ENCODE measurements at regions not wholly inside any gene's neighbourhood (a gene's known extent, or its start where the extent isn't known, plus 50 kb on each side); places are given as distances from the start of the nearest gene placed in this dataset.

- no peaks in the 10 kb centered on the region for H3K9me3 ChIP-seq
- H3K27ac ChIP-seq, result peak overlapping the region in 1 of 4 donors; percentile 39
- no peaks in the 10 kb centered on the region for H3K27me3 ChIP-seq
- no peak for TF ChIP-seq POLR2AphosphoS5 (IDR thresholded peaks at IDR 0.05)
- no peak for TF ChIP-seq POLR2A (IDR thresholded peaks at IDR 0.05)
- no peak for TF ChIP-seq CTCF (IDR thresholded peaks at IDR 0.05)
- no peak for TF ChIP-seq EP300 (IDR thresholded peaks at IDR 0.05)
- ATAC-seq, result no peak
- WGBS, 2 donors (ENCODE audit: low coverage in 1 of 2), result 28 to 29% methylated on average over 4 of the region's 4 CpGs
- H3K4me3 ChIP-seq, result no peak overlapping the region
- no peaks in the 10 kb centered on the region for H3K4me1 ChIP-seq
- no peaks in the 10 kb centered on the region for H3K36me3 ChIP-seq
Measured at GRCh38 chr21:14762734-14763694, 216.9 kb upstream of the SAMSN1 start.

GRCh38 chr21:14762327-14762726 lies 216.2 kb upstream of the SAMSN1 start:
- 67 to 75% methylated on average over 1 of the region's 1 CpG for WGBS, 2 donors (ENCODE audit: low coverage in 1 of 2)
- TF ChIP-seq CTCF (IDR thresholded peaks at IDR 0.05), result no peak
- H3K27me3 ChIP-seq, result no peaks in the 10 kb centered on the region
- H3K4me1 ChIP-seq, result no peaks in the 10 kb centered on the region
- no peak for ATAC-seq
- no peak overlapping the region for H3K4me3 ChIP-seq
- no peaks in the 10 kb centered on the region for H3K36me3 ChIP-seq
- H3K27ac ChIP-seq, result peak overlapping the region in 1 of 4 donors; percentile 39
- H3K9me3 ChIP-seq, result no peaks in the 10 kb centered on the region

GRCh38 chr21:14759285-14759684 lies 213.2 kb upstream of the SAMSN1 start:
- no peaks in the 10 kb centered on the region for H3K4me1 ChIP-seq

GRCh38 chr21:14758849-14759248 lies 212.7 kb upstream of the SAMSN1 start:
- Histone ChIP-seq H3K4me1 (no peaks in the 10 kb centered on the region), H3K27ac (no peak overlapping the region), H3K36me3 (no peaks in the 10 kb centered on the region), H3K4me3 (no peak overlapping the region), H3K9me3 (no peaks in the 10 kb centered on the region), H3K27me3 (no peaks in the 10 kb centered on the region)
- no peak for ATAC-seq
- no peak for TF ChIP-seq EP300 (IDR thresholded peaks at IDR 0.05)
- TF ChIP-seq POLR2A (IDR thresholded peaks at IDR 0.05), result no peak
- no peak for TF ChIP-seq POLR2AphosphoS5 (IDR thresholded peaks at IDR 0.05)

More at GRCh38 chr21:14759285-14759684, 213.2 kb upstream of the SAMSN1 start:
- H3K9me3 ChIP-seq, result no peaks in the 10 kb centered on the region
- TF ChIP-seq EP300 (IDR thresholded peaks at IDR 0.05) (no peak), POLR2A (IDR thresholded peaks at IDR 0.05) (no peak), CTCF (IDR thresholded peaks at IDR 0.05) (peak in 1 of 4 experiments; percentile 1)
- ATAC-seq, result no peak
- H3K36me3 ChIP-seq, result no peaks in the 10 kb centered on the region
- H3K27me3 ChIP-seq, result no peaks in the 10 kb centered on the region
- H3K27ac ChIP-seq, result no peak overlapping the region
- H3K4me3 ChIP-seq, result no peak overlapping the region

- no peak for ATAC-seq
- TF ChIP-seq POLR2A (IDR thresholded peaks at IDR 0.05) (no peak), POLR2AphosphoS5 (IDR thresholded peaks at IDR 0.05) (no peak), CTCF (IDR thresholded peaks at IDR 0.05) (no peak), EP300 (IDR thresholded peaks at IDR 0.05) (no peak)
- no peak overlapping the region for H3K4me3 ChIP-seq
- no peak overlapping the region for H3K27ac ChIP-seq
- no peaks in the 10 kb centered on the region for H3K27me3 ChIP-seq
- 84 to 88% methylated on average over 5 of the region's 7 CpGs for WGBS, 2 donors (ENCODE audit: low coverage in 1 of 2)
- H3K4me1 ChIP-seq, result no peaks in the 10 kb centered on the region
- H3K36me3 ChIP-seq, result no peaks in the 10 kb centered on the region
- H3K9me3 ChIP-seq, result no peaks in the 10 kb centered on the region
Measured at GRCh38 chr21:14757533-14758327, 211.6 kb upstream of the SAMSN1 start.
